Panc1 (cell line): ENCODE measurements at regions not wholly inside any gene's neighbourhood (a gene's known extent, or its start where the extent isn't known, plus 50 kb on each side); places are given as distances from the start of the nearest gene placed in this dataset.

Source experiments
- CTCF ChIP-seq: fragments of 450-650 bp; IDR thresholded peaks from 2 replicates; pipeline ENCODE4 v1.5.1; 2017; ENCODE audit warnings: mild to moderate bottlenecking
- POLR2AphosphoS5 ChIP-seq: IDR thresholded peaks from 2 replicates; pipeline ENCODE4 v1.6.1; 2012; ENCODE audit warnings: mild to moderate bottlenecking, low read depth, low read length, moderate library complexity
- SIN3A ChIP-seq: IDR thresholded peaks from 2 replicates; pipeline ENCODE4 v1.6.1; 2012; ENCODE audit warnings: low read depth, mild to moderate bottlenecking, low read length, moderate library complexity, borderline replicate concordance; ENCODE audit not compliant: insufficient read depth
- TF ChIP-seq, protein P1 (sequence below), 2 experiments: IDR thresholded peaks; 2 replicates each; pipeline ENCODE4 v1.6.1; 2011 to 2012; ENCODE audit warnings: low read depth in 2 of 2, control low read depth in 1 of 2, low read length in 1 of 2, mild to moderate bottlenecking in 1 of 2, moderate library complexity in 1 of 2; ENCODE audit not compliant: insufficient read depth in 1 of 2

- TF ChIP-seq CTCF: no peak
- no peak for TF ChIP-seq POLR2AphosphoS5
- TF ChIP-seq SIN3A: no peak
- TF ChIP-seq, protein P1, sequence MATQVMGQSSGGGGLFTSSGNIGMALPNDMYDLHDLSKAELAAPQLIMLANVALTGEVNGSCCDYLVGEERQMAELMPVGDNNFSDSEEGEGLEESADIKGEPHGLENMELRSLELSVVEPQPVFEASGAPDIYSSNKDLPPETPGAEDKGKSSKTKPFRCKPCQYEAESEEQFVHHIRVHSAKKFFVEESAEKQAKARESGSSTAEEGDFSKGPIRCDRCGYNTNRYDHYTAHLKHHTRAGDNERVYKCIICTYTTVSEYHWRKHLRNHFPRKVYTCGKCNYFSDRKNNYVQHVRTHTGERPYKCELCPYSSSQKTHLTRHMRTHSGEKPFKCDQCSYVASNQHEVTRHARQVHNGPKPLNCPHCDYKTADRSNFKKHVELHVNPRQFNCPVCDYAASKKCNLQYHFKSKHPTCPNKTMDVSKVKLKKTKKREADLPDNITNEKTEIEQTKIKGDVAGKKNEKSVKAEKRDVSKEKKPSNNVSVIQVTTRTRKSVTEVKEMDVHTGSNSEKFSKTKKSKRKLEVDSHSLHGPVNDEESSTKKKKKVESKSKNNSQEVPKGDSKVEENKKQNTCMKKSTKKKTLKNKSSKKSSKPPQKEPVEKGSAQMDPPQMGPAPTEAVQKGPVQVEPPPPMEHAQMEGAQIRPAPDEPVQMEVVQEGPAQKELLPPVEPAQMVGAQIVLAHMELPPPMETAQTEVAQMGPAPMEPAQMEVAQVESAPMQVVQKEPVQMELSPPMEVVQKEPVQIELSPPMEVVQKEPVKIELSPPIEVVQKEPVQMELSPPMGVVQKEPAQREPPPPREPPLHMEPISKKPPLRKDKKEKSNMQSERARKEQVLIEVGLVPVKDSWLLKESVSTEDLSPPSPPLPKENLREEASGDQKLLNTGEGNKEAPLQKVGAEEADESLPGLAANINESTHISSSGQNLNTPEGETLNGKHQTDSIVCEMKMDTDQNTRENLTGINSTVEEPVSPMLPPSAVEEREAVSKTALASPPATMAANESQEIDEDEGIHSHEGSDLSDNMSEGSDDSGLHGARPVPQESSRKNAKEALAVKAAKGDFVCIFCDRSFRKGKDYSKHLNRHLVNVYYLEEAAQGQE (IDR thresholded peaks at IDR 0.05; ENCODE audit: insufficient read depth in 1 of 2, low read depth in 2 of 2, low read length in 1 of 2): no peak
These were observed 810.2 kb downstream of the EFNA5 start for GRCh38 chr5:106860398-106861044.
